Neural progenitor cell (in vitro differentiated cells): ENCODE measurements at regions not wholly inside any gene's neighbourhood (a gene's known extent, or its start where the extent isn't known, plus 50 kb on each side); places are given as distances from the start of the nearest gene placed in this dataset.

Experiments
- DNase-seq: peaks from one replicate; pipeline ENCODE4 v3.0.0-alpha.2; 2016; ENCODE audit warnings: low spot score
- H2AFZ ChIP-seq: fragments of 200-600 bp; sonication (generic); replicated peaks from 2 replicates; pipeline ENCODE4 v1.6.1; 2016; ENCODE audit warnings: antibody characterized with exemption
- H3F3A ChIP-seq: fragments of 200-600 bp; sonication (generic); 2 replicates; pipeline ENCODE4 v1.6.1; 2016; ENCODE audit warnings: antibody characterized with exemption, low read depth
- H3K27ac ChIP-seq: fragments of 200-600 bp; sonication (generic); 2 replicates; pipeline ENCODE4 v1.5.1; 2016; ENCODE audit warnings: mild to moderate bottlenecking
- H3K27me3 ChIP-seq: fragments of 200-600 bp; sonication (generic); 2 replicates; pipeline ENCODE4 v1.6.1; 2016; ENCODE audit warnings: mild to moderate bottlenecking, moderate library complexity
- H3K36me3 ChIP-seq: fragments of 200-600 bp; sonication (generic); 2 replicates; pipeline ENCODE4 v1.5.1; 2016
- H3K4me1 ChIP-seq: fragments of 200-600 bp; sonication (generic); 2 replicates; pipeline ENCODE4 v1.6.1; 2016; ENCODE audit warnings: mixed run types
- H3K4me2 ChIP-seq: fragments of 200-600 bp; sonication (generic); 2 replicates; pipeline ENCODE4 v1.6.1; 2016
- H3K4me3 ChIP-seq: fragments of 200-600 bp; sonication (generic); 2 replicates; pipeline ENCODE4 v1.5.1; 2016
- H3K79me2 ChIP-seq: fragments of 200-600 bp; sonication (generic); 2 replicates; pipeline ENCODE4 v1.6.1; 2016; ENCODE audit warnings: low read depth
- H3K9ac ChIP-seq: fragments of 200-600 bp; sonication (generic); 2 replicates; pipeline ENCODE4 v1.6.1; 2016
- H3K9me3 ChIP-seq: fragments of 200-600 bp; sonication (generic); 2 replicates; pipeline ENCODE4 v1.5.1; 2016; ENCODE audit warnings: low read depth
- H4K20me1 ChIP-seq: fragments of 200-600 bp; sonication (generic); 2 replicates; pipeline ENCODE4 v1.6.1; 2016; ENCODE audit warnings: low read depth
- H3K27ac Mint-ChIP-seq: 3 replicates; pipeline ENCODE4 v1.8.0; 2021; ENCODE audit warnings: mixed read lengths
- H3K27me3 Mint-ChIP-seq: 2 replicates; pipeline ENCODE4 v1.8.0; 2022; ENCODE audit warnings: low read depth, mild to moderate bottlenecking, inconsistent platforms, moderate library complexity, mixed read lengths; ENCODE audit not compliant: insufficient read depth
- H3K36me3 Mint-ChIP-seq: 3 replicates; pipeline ENCODE4 v1.8.0; 2021; ENCODE audit warnings: mixed read lengths
- H3K4me1 Mint-ChIP-seq: 3 replicates; pipeline ENCODE4 v1.8.0; 2021; ENCODE audit warnings: mixed read lengths
- H3K4me3 Mint-ChIP-seq: 3 replicates; pipeline ENCODE4 v1.8.0; 2021; ENCODE audit warnings: mild to moderate bottlenecking, moderate library complexity, mixed read lengths
- H3K9me3 Mint-ChIP-seq: 3 replicates; pipeline ENCODE4 v1.8.0; 2020; ENCODE audit warnings: mixed read lengths
- EZH2 ChIP-seq: fragments of 200-600 bp; sonication (generic); IDR thresholded peaks from 2 replicates; pipeline ENCODE4 v1.6.1; 2017; ENCODE audit warnings: antibody characterized with exemption, mild to moderate bottlenecking, moderate library complexity
- EZH2phosphoT487 ChIP-seq: fragments of 200-600 bp; sonication (generic); IDR thresholded peaks from 2 replicates; pipeline ENCODE4 v1.6.1; 2017; ENCODE audit warnings: antibody characterized with exemption
- TF ChIP-seq, protein P1 (sequence below): fragments of 200-600 bp; sonication (generic); IDR thresholded peaks from 2 replicates; pipeline ENCODE4 v1.5.1; 2017; ENCODE audit warnings: antibody characterized with exemption, mild to moderate bottlenecking

DNA sequence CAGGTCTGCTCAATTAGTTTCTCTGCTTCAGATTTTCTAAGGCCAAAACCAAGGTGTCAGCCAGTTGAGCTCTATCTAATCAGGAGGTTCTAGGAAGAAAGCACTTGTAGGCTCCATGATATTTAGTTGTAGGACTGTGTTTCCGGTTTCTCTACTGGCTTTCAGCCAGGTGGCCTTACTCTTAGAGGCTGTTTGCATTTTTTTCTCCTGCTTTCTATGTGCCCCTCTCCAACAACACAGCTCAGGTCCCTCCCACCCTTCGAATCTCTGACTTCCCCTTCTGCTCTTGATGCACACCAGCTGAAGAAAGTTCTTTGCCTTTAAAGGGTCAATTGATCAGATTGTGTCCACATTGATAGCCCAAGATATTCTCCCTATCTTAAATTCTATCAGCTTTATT, 245.2 kb downstream of the RAB28 start:
- no peak overlapping the region for H3K27ac Mint-ChIP-seq
- Histone ChIP-seq H3K79me2 (no peaks in the 10 kb centered on the region), H3F3A (no peaks in the 10 kb centered on the region), H3K4me2 (no peak overlapping the region), H3K4me1 (peaks cover under 1% of the 10 kb centered on the region), H3K27me3 (no peaks in the 10 kb centered on the region), H3K4me3 (no peak overlapping the region), H3K9me3 (no peaks in the 10 kb centered on the region), H3K27ac (no peak overlapping the region), H3K36me3 (no peaks in the 10 kb centered on the region), H2AFZ (no peak overlapping the region), H4K20me1 (no peaks in the 10 kb centered on the region), H3K9ac (no peak overlapping the region)
- H3K4me3 Mint-ChIP-seq: no peak overlapping the region
- no peak for DNase-seq
- peaks cover 2% of the 10 kb centered on the region for H3K9me3 Mint-ChIP-seq
- no peak for TF ChIP-seq EZH2
- TF ChIP-seq EZH2phosphoT487: no peak
- TF ChIP-seq, protein P1, sequence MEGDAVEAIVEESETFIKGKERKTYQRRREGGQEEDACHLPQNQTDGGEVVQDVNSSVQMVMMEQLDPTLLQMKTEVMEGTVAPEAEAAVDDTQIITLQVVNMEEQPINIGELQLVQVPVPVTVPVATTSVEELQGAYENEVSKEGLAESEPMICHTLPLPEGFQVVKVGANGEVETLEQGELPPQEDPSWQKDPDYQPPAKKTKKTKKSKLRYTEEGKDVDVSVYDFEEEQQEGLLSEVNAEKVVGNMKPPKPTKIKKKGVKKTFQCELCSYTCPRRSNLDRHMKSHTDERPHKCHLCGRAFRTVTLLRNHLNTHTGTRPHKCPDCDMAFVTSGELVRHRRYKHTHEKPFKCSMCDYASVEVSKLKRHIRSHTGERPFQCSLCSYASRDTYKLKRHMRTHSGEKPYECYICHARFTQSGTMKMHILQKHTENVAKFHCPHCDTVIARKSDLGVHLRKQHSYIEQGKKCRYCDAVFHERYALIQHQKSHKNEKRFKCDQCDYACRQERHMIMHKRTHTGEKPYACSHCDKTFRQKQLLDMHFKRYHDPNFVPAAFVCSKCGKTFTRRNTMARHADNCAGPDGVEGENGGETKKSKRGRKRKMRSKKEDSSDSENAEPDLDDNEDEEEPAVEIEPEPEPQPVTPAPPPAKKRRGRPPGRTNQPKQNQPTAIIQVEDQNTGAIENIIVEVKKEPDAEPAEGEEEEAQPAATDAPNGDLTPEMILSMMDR: no peak
- peaks cover 17% of the 10 kb centered on the region for H3K4me1 Mint-ChIP-seq
- peaks cover 4% of the 10 kb centered on the region for H3K27me3 Mint-ChIP-seq
- H3K36me3 Mint-ChIP-seq: peaks cover 2% of the 10 kb centered on the region

DNA sequence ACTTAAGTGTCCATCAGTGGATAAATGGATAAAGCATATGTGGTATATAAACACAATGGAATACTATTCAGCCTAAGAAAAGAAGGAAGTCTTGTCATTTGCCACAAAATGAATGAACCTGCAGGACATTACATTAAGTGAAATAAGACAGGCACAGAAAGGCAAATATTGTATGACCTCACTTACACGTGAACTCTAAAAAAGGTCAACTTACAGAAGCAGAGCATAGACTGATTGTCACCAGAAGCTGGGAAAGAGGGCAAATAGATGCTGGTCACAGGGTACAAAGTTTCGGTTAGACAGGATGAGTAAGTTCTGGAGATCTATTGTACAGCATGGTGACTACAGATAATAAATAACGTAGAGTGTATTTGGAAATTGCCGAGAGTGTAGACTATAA, 247.7 kb downstream of the RAB28 start:
- Mint-ChIP-seq H3K27ac (no peak overlapping the region), H3K27me3 (no peaks in the 10 kb centered on the region), H3K4me1 (peaks cover 10% of the 10 kb centered on the region), H3K9me3 (peaks cover 2% of the 10 kb centered on the region), H3K36me3 (peaks cover under 1% of the 10 kb centered on the region), H3K4me3 (no peak overlapping the region)
- Histone ChIP-seq H2AFZ (no peak overlapping the region), H3K79me2 (no peaks in the 10 kb centered on the region), H3K9ac (no peak overlapping the region), H3K4me3 (no peak overlapping the region), H3F3A (no peaks in the 10 kb centered on the region), H3K9me3 (no peaks in the 10 kb centered on the region), H3K36me3 (no peaks in the 10 kb centered on the region), H3K4me1 (no peaks in the 10 kb centered on the region), H3K27ac (no peak overlapping the region), H3K4me2 (no peak overlapping the region), H4K20me1 (no peaks in the 10 kb centered on the region), H3K27me3 (no peaks in the 10 kb centered on the region)
- TF ChIP-seq, protein P1: no peak
- TF ChIP-seq EZH2: no peak
- no peak for TF ChIP-seq EZH2phosphoT487
- no peak for DNase-seq

DNA sequence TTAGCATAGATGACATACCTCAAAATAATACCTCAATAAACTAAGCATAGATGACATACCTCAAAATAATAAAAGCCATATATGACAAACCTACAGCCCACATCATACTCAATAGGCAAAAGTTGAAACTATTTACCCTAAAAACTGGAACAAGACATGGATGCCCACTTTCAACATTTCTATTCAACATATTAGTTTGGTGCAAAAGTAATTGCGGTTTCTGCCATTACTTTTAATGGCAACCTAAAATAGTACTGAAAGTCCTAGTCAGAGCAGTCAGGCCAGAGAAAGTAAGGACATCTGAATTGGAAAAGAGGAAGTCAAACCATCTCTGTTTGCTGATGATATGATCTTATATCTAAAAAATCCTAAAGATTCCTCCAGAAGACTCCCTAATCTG, 250.4 kb downstream of the RAB28 start:
- H3K4me2 ChIP-seq: no peak overlapping the region
- Mint-ChIP-seq H3K27ac (no peak overlapping the region), H3K27me3 (no peaks in the 10 kb centered on the region), H3K4me1 (no peaks in the 10 kb centered on the region), H3K4me3 (no peak overlapping the region), H3K9me3 (peaks cover 15% of the 10 kb centered on the region), H3K36me3 (no peaks in the 10 kb centered on the region)
- H3K4me1 ChIP-seq: no peaks in the 10 kb centered on the region
- H3K27ac ChIP-seq: no peak overlapping the region
- no peak overlapping the region for H3K9ac ChIP-seq
- no peaks in the 10 kb centered on the region for H3K27me3 ChIP-seq
- no peaks in the 10 kb centered on the region for H4K20me1 ChIP-seq
- no peak overlapping the region for H2AFZ ChIP-seq
- no peaks in the 10 kb centered on the region for H3F3A ChIP-seq
- no peak for DNase-seq
- no peaks in the 10 kb centered on the region for H3K79me2 ChIP-seq
- no peak overlapping the region for H3K4me3 ChIP-seq
- no peaks in the 10 kb centered on the region for H3K36me3 ChIP-seq
- H3K9me3 ChIP-seq: no peaks in the 10 kb centered on the region
- TF ChIP-seq, protein P1: no peak
- no peak for TF ChIP-seq EZH2phosphoT487
- TF ChIP-seq EZH2: no peak
